Stimulated activated CD8-positive, alpha-beta memory T cell treated with anti-CD3 and anti-CD28 coated beads, Interleukin-4, amount 100 ng/mL, for 4 hours (primary cell): ENCODE measurements at regions not wholly inside any gene's neighbourhood (a gene's known extent, or its start where the extent isn't known, plus 50 kb on each side); places are given as distances from the start of the nearest gene placed in this dataset.

Experiments
- DNase-seq, 2 donors: peaks; one replicate each; pipeline ENCODE4 v3.0.0-alpha.2; 2020; ENCODE audit warnings: low read depth in 2 of 2, low spot score in 1 of 2

- no peak for DNase-seq
These were observed 87.6 kb upstream of the TAF1B start for GRCh38 chr2:9755638-9756037.

- DNase-seq, result no peak
These were observed 86.5 kb upstream of the TAF1B start for GRCh38 chr2:9756692-9757250.

- DNase-seq, result no peak
These were observed 85.6 kb upstream of the TAF1B start for GRCh38 chr2:9757501-9758264.

GRCh38 chr2:9758741-9759140 lies 84.5 kb upstream of the TAF1B start:
- DNase-seq, result no peak

GRCh38 chr2:9760069-9760901 lies 83.0 kb upstream of the TAF1B start:
- no peak for DNase-seq

- no peak for DNase-seq
These were observed 82.4 kb upstream of the TAF1B start for GRCh38 chr2:9760902-9761228.

GRCh38 chr2:9761577-9761976 lies 81.7 kb upstream of the TAF1B start:
- DNase-seq, result no peak

- DNase-seq, result no peak
These were observed 81.1 kb upstream of the TAF1B start for GRCh38 chr2:9762164-9762563.

GRCh38 chr2:9762941-9763340 lies 80.3 kb upstream of the TAF1B start:
- DNase-seq, result no peak

- no peak for DNase-seq
These were observed 79.7 kb upstream of the TAF1B start for GRCh38 chr2:9763356-9764152.

- no peak for DNase-seq
These were observed 79.0 kb upstream of the TAF1B start for GRCh38 chr2:9764153-9764778.

- DNase-seq, result no peak
These were observed 77.4 kb upstream of the TAF1B start for GRCh38 chr2:9765611-9766531.

GRCh38 chr2:9767656-9768281 lies 75.5 kb upstream of the TAF1B start:
- DNase-seq, result no peak

- no peak for DNase-seq
These were observed 74.9 kb upstream of the TAF1B start for GRCh38 chr2:9768388-9768787.

GRCh38 chr2:9769171-9770005 lies 73.9 kb upstream of the TAF1B start:
- no peak for DNase-seq

- DNase-seq, result no peak
These were observed 73.3 kb upstream of the TAF1B start for GRCh38 chr2:9770006-9770307.

- DNase-seq, result no peak
These were observed 72.8 kb upstream of the TAF1B start for GRCh38 chr2:9770308-9771100.

GRCh38 chr2:9771101-9771449 lies 72.2 kb upstream of the TAF1B start:
- DNase-seq, result no peak
